ENCODE measurements at regions not wholly inside any gene's neighbourhood (a gene's known extent, or its start where the extent isn't known, plus 50 kb on each side); places are given as distances from the start of the nearest gene placed in this dataset.

GRCh38 chr17:79212149-79213087 lies 137.8 kb downstream of the ENGASE start:
- Histone ChIP-seq H3K9me3 (no peaks in the 10 kb centered on the region), H3K4me1 (no peaks in the 10 kb centered on the region), H3K36me3 (no peaks in the 10 kb centered on the region), H3K27ac (no peak overlapping the region), H3K27me3 (peaks cover 0 to 96% of the 10 kb centered on the region in 2 donors), H3K4me3 (no peak overlapping the region)
- intact Hi-C loops (cut with DNase I; ENCODE audit: low total_unique reads) = loop anchor here (5.0 kb wide), 1 partner anchor 1970 kb away; no protein-coding TSS in a partner anchor
- TF ChIP-seq CTCF (IDR thresholded peaks at IDR 0.05) = no peak
- TF ChIP-seq POLR2A (IDR thresholded peaks at IDR 0.05) = no peak
- TF ChIP-seq POLR2AphosphoS5 (IDR thresholded peaks at IDR 0.05) = no peak
- no peak for DNase-seq (ENCODE audit: low spot score in 2 of 2)

- no peaks in the 10 kb centered on the region for H3K36me3 ChIP-seq
- no peaks in the 10 kb centered on the region for H3K4me1 ChIP-seq
- H3K27me3 ChIP-seq = peaks cover 0 to 96% of the 10 kb centered on the region in 2 donors
- H3K9me3 ChIP-seq = no peaks in the 10 kb centered on the region
- DNase-seq (ENCODE audit: low spot score in 2 of 2) = no peak
- intact Hi-C loops (cut with DNase I; ENCODE audit: low total_unique reads) = loop anchor here (5.0 kb wide), 1 partner anchor 1971 kb away; no protein-coding TSS in a partner anchor
- TF ChIP-seq POLR2AphosphoS5 (IDR thresholded peaks at IDR 0.05) (no peak), CTCF (IDR thresholded peaks at IDR 0.05) (no peak), POLR2A (IDR thresholded peaks at IDR 0.05) (no peak)
- no peak overlapping the region for H3K27ac ChIP-seq
- H3K4me3 ChIP-seq = no peak overlapping the region
Observed at GRCh38 chr17:79211061-79211770, 136.6 kb downstream of the ENGASE start.

- H3K4me1 ChIP-seq = no peaks in the 10 kb centered on the region
- DNase-seq (ENCODE audit: low spot score in 2 of 2) = no peak
- no peak overlapping the region for H3K4me3 ChIP-seq
- TF ChIP-seq POLR2AphosphoS5 (IDR thresholded peaks at IDR 0.05) (no peak), CTCF (IDR thresholded peaks at IDR 0.05) (no peak), POLR2A (IDR thresholded peaks at IDR 0.05) (no peak)
- H3K9me3 ChIP-seq = no peaks in the 10 kb centered on the region
- no peaks in the 10 kb centered on the region for H3K36me3 ChIP-seq
- intact Hi-C loops (cut with DNase I; ENCODE audit: low total_unique reads) = loop anchor here (5.0 kb wide), 1 partner anchor 1972 kb away; no protein-coding TSS in a partner anchor
- H3K27me3 ChIP-seq = peaks cover 0 to 96% of the 10 kb centered on the region in 2 donors
- H3K27ac ChIP-seq = no peak overlapping the region
Observed at GRCh38 chr17:79210638-79211037, 136.0 kb downstream of the ENGASE start.

GRCh38 chr17:79207960-79208359 lies 133.3 kb downstream of the ENGASE start:
- TF ChIP-seq CTCF (IDR thresholded peaks at IDR 0.05) = no peak
- TF ChIP-seq POLR2A (IDR thresholded peaks at IDR 0.05) = no peak
- TF ChIP-seq POLR2AphosphoS5 (IDR thresholded peaks at IDR 0.05) = no peak
- no peak overlapping the region for H3K27ac ChIP-seq
- no peak for DNase-seq (ENCODE audit: low spot score in 2 of 2)
- intact Hi-C loops (cut with DNase I; ENCODE audit: low total_unique reads) = no loop called here
- peaks cover 0 to 93% of the 10 kb centered on the region in 2 donors for H3K27me3 ChIP-seq
- H3K36me3 ChIP-seq = no peaks in the 10 kb centered on the region
- H3K9me3 ChIP-seq = no peaks in the 10 kb centered on the region
- no peaks in the 10 kb centered on the region for H3K4me1 ChIP-seq
- H3K4me3 ChIP-seq = no peak overlapping the region

All from breast epithelium (tissue), 4 donors.